ENCODE measurements at regions not wholly inside any gene's neighbourhood (a gene's known extent, or its start where the extent isn't known, plus 50 kb on each side); places are given as distances from the start of the nearest gene placed in this dataset.

GRCh38 chr15:98280284-98280975 is 319.9 kb downstream of the ARRDC4 start:
- no peak for DNase-seq

- no peak for DNase-seq
These were observed 320.6 kb downstream of the ARRDC4 start for GRCh38 chr15:98281130-98281529.

GRCh38 chr15:98282656-98283332 is 322.3 kb downstream of the ARRDC4 start:
- DNase-seq: no peak

- DNase-seq: no peak
These were observed 325.7 kb downstream of the ARRDC4 start for GRCh38 chr15:98286200-98286599.

GRCh38 chr15:98286831-98287230 is 326.3 kb downstream of the ARRDC4 start:
- no peak for DNase-seq

- no peak for DNase-seq
These were observed 327.6 kb downstream of the ARRDC4 start for GRCh38 chr15:98288091-98288590.

GRCh38 chr15:98289747-98290146 is 329.2 kb downstream of the ARRDC4 start:
- no peak for DNase-seq

- DNase-seq: peak; percentile 78
These were observed 332.1 kb downstream of the ARRDC4 start for GRCh38 chr15:98292442-98293240.

- no peak for DNase-seq
These were observed 333.6 kb downstream of the ARRDC4 start for GRCh38 chr15:98294126-98294525.

- peak; percentile 88 for DNase-seq
These were observed 334.7 kb downstream of the ARRDC4 start for GRCh38 chr15:98295101-98295759.

GRCh38 chr15:98296653-98297052 is 336.1 kb downstream of the ARRDC4 start:
- DNase-seq: no peak

GRCh38 chr15:98304371-98304770 is 343.9 kb downstream of the ARRDC4 start:
- DNase-seq: peak; percentile 24

- DNase-seq: no peak
These were observed 340.2 kb upstream of the IGF1R start for GRCh38 chr15:98308117-98308516.

- peak; percentile 94 for DNase-seq
These were observed 336.7 kb upstream of the IGF1R start for GRCh38 chr15:98311566-98312188.

- no peak for DNase-seq
These were observed 335.4 kb upstream of the IGF1R start for GRCh38 chr15:98312913-98313312.

GRCh38 chr15:98315971-98316370 is 332.4 kb upstream of the IGF1R start:
- no peak for DNase-seq

- DNase-seq: peak; percentile 83
These were observed 326.4 kb upstream of the IGF1R start for GRCh38 chr15:98321896-98322295.

GRCh38 chr15:98322581-98322980 is 325.8 kb upstream of the IGF1R start:
- no peak for DNase-seq

GRCh38 chr15:98324341-98324970 is 323.9 kb upstream of the IGF1R start:
- DNase-seq: no peak

GRCh38 chr15:98326804-98327203 is 321.5 kb upstream of the IGF1R start:
- no peak for DNase-seq

- no peak for DNase-seq
These were observed 318.1 kb upstream of the IGF1R start for GRCh38 chr15:98330258-98330657.
